ENCODE measurements at regions not wholly inside any gene's neighbourhood (a gene's known extent, or its start where the extent isn't known, plus 50 kb on each side); places are given as distances from the start of the nearest gene placed in this dataset.

DNA sequence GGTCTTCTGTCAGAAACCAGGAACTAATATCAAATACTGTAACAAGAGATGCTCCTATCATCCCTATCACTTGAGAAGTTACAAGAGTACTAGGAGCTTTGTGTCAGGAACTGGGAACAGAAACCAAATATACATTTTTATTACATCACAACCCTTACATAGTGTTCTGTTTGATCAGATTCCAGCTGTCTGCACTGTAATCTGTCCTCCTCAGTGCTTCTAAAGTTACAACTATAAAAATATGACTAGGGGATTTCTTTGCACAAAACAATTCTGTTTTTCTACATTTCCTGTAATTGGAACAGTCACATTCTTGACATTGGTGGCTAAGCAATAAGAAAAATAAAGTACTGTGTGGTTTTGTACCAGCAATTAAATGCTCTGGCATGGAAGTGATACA lies 686.0 kb downstream of the PDHA2 start:
- Mint-ChIP-seq H3K27me3 (ENCODE audit: unreplicated experiment) (no peaks in the 10 kb centered on the region), H3K4me3 (ENCODE audit: low read depth, unreplicated experiment) (no peak overlapping the region), H3K27ac (ENCODE audit: unreplicated experiment) (no peak overlapping the region), H3K9me3 (ENCODE audit: low read depth, unreplicated experiment) (no peaks in the 10 kb centered on the region), H3K4me1 (ENCODE audit: low read depth, unreplicated experiment) (no peaks in the 10 kb centered on the region), H3K36me3 (ENCODE audit: insufficient read depth, unreplicated experiment) (no peaks in the 10 kb centered on the region)
- intact Hi-C loops (cut with micrococcal nuclease; ENCODE audit: unreplicated experiment) = no loop called here
- DNase-seq = no peak
- no TSS peak for BruUV-seq (replicated peaks)
- TF ChIP-seq, protein P1, sequence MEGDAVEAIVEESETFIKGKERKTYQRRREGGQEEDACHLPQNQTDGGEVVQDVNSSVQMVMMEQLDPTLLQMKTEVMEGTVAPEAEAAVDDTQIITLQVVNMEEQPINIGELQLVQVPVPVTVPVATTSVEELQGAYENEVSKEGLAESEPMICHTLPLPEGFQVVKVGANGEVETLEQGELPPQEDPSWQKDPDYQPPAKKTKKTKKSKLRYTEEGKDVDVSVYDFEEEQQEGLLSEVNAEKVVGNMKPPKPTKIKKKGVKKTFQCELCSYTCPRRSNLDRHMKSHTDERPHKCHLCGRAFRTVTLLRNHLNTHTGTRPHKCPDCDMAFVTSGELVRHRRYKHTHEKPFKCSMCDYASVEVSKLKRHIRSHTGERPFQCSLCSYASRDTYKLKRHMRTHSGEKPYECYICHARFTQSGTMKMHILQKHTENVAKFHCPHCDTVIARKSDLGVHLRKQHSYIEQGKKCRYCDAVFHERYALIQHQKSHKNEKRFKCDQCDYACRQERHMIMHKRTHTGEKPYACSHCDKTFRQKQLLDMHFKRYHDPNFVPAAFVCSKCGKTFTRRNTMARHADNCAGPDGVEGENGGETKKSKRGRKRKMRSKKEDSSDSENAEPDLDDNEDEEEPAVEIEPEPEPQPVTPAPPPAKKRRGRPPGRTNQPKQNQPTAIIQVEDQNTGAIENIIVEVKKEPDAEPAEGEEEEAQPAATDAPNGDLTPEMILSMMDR (IDR thresholded peaks at IDR 0.05; ENCODE audit: unreplicated experiment) = no peak
- CTCF ChIA-PET = no interaction called here

DNA sequence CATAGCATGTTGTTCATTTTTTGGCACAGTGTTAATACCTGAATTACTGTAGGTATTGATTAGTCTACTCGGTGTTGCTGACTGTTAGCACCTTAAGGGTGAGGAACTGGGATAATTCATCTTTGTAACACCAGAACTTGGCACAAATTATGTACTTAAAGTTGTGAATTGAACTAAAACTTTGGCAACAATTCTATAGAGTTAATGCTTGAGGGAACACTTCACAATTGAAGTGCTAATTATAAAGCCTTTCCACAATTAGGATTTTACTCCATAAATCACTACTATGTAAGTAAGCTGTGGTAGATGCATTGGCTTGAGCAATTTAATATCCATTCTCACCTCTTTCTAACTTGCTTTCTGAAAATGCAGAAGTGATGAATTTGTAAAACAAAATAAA lies 686.7 kb downstream of the PDHA2 start:
- Mint-ChIP-seq H3K4me3 (ENCODE audit: low read depth, unreplicated experiment) (no peak overlapping the region), H3K9me3 (ENCODE audit: low read depth, unreplicated experiment) (no peaks in the 10 kb centered on the region), H3K27me3 (ENCODE audit: unreplicated experiment) (no peaks in the 10 kb centered on the region), H3K36me3 (ENCODE audit: insufficient read depth, unreplicated experiment) (no peaks in the 10 kb centered on the region), H3K27ac (ENCODE audit: unreplicated experiment) (no peak overlapping the region), H3K4me1 (ENCODE audit: low read depth, unreplicated experiment) (no peaks in the 10 kb centered on the region)
- TF ChIP-seq, protein P1 (IDR thresholded peaks at IDR 0.05; ENCODE audit: unreplicated experiment) = no peak
- DNase-seq = no peak
- no TSS peak for BruUV-seq (replicated peaks)
- intact Hi-C loops (cut with micrococcal nuclease; ENCODE audit: unreplicated experiment) = no loop called here
- CTCF ChIA-PET = no interaction called here

DNA sequence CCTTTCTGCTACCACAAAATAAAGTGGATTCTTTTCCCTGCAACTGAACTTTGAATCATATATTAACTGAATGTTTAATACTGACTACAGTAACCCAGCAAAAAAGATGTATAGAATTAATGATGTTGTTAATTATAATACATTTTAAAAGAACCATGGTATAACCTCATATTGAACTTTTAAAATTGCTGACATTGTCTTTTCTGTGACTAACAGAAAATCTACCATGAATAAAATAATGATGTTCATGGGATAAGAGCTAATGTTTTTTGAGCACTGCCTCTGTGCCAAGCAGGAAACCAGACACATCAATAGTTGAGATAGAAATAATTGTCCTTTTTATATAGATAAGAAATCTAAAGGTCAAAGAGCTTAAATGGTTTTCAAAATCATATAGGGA lies 691.9 kb downstream of the PDHA2 start:
- no peak for DNase-seq
- Mint-ChIP-seq H3K27ac (ENCODE audit: unreplicated experiment) (no peak overlapping the region), H3K4me1 (ENCODE audit: low read depth, unreplicated experiment) (no peaks in the 10 kb centered on the region), H3K9me3 (ENCODE audit: low read depth, unreplicated experiment) (no peaks in the 10 kb centered on the region), H3K4me3 (ENCODE audit: low read depth, unreplicated experiment) (no peak overlapping the region), H3K27me3 (ENCODE audit: unreplicated experiment) (no peaks in the 10 kb centered on the region), H3K36me3 (ENCODE audit: insufficient read depth, unreplicated experiment) (no peaks in the 10 kb centered on the region)
- CTCF ChIA-PET = no interaction called here
- TF ChIP-seq, protein P1 (IDR thresholded peaks at IDR 0.05; ENCODE audit: unreplicated experiment) = no peak
- intact Hi-C loops (cut with micrococcal nuclease; ENCODE audit: unreplicated experiment) = no loop called here
- no TSS peak for BruUV-seq (replicated peaks)

DNA sequence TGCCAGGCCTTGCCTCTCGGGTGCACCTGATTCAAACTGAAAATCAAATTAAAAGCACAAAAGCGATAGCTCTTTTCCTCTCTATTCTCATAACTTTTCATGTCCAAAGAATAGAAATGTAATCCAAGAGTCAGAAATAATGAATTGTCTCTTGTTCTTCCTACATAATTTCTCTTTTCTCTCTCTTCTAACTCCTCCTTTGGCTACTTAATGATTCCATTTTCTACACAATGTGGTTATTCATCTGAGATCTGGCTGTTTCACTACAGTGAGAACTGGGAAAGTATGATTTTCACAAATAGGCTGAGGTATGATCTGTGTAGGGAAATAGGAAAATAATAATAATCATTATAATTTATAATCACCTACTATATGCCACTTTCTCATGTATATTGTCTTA lies 703.5 kb downstream of the PDHA2 start:
- BruUV-seq (replicated peaks) = no TSS peak
- H3K4me3 Mint-ChIP-seq (ENCODE audit: low read depth, unreplicated experiment) = no peak overlapping the region
- no peak overlapping the region for H3K27ac Mint-ChIP-seq (ENCODE audit: unreplicated experiment)
- intact Hi-C loops (cut with micrococcal nuclease; ENCODE audit: unreplicated experiment) = no loop called here
- CTCF ChIA-PET = no interaction called here
- DNase-seq = no peak
- H3K4me1 Mint-ChIP-seq (ENCODE audit: low read depth, unreplicated experiment) = no peaks in the 10 kb centered on the region
- no peaks in the 10 kb centered on the region for H3K36me3 Mint-ChIP-seq (ENCODE audit: insufficient read depth, unreplicated experiment)
- H3K9me3 Mint-ChIP-seq (ENCODE audit: low read depth, unreplicated experiment) = peaks cover 2% of the 10 kb centered on the region
- no peaks in the 10 kb centered on the region for H3K27me3 Mint-ChIP-seq (ENCODE audit: unreplicated experiment)
- TF ChIP-seq, protein P1 (IDR thresholded peaks at IDR 0.05; ENCODE audit: unreplicated experiment) = no peak

DNA sequence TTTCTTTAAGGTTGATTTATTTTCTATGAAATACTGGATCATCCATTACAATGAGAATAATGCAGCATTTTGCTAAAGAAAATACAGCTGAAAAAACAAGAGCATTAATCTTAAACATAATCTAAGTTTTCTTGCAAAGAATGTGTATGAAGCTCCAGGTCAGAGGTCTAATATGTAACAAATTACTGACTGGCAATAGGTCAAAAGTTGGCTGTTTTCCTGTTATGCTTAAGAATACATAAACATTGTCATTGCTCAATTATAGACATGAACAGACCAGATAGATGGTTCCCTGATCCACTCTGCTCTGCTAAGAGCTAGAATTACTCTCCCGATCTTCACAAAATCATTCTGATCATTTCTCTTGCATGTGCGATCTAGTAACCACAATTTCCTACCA lies 718.6 kb downstream of the PDHA2 start:
- intact Hi-C loops (cut with micrococcal nuclease; ENCODE audit: unreplicated experiment) = no loop called here
- no peaks in the 10 kb centered on the region for H3K27me3 Mint-ChIP-seq (ENCODE audit: unreplicated experiment)
- no peaks in the 10 kb centered on the region for H3K9me3 Mint-ChIP-seq (ENCODE audit: low read depth, unreplicated experiment)
- no peak for DNase-seq
- TF ChIP-seq, protein P1 (IDR thresholded peaks at IDR 0.05; ENCODE audit: unreplicated experiment) = no peak
- no peaks in the 10 kb centered on the region for H3K36me3 Mint-ChIP-seq (ENCODE audit: insufficient read depth, unreplicated experiment)
- no peak overlapping the region for H3K27ac Mint-ChIP-seq (ENCODE audit: unreplicated experiment)
- BruUV-seq (replicated peaks) = no TSS peak
- H3K4me3 Mint-ChIP-seq (ENCODE audit: low read depth, unreplicated experiment) = no peak overlapping the region
- H3K4me1 Mint-ChIP-seq (ENCODE audit: low read depth, unreplicated experiment) = no peaks in the 10 kb centered on the region
- CTCF ChIA-PET = no interaction called here
